HepG2 (cell line): ENCODE measurements at regions not wholly inside any gene's neighbourhood (a gene's known extent, or its start where the extent isn't known, plus 50 kb on each side); places are given as distances from the start of the nearest gene placed in this dataset.

Experiments
- ATAC-seq: fragments of 200-7000 bp; cut with Tn5 transposase; 3 replicates; pipeline ENCODE4 v1.9.1; 2020; ENCODE audit warnings: mild to moderate bottlenecking, moderate library complexity
- BruUV-seq: library from RNA; stranded (reverse); fragments of 400-500 nt; replicated peaks from 2 replicates; lab custom pipeline; 2021; lab: Mats Ljungman, UMichigan
- CTCF ChIA-PET: fragments of 300-600 bp; formaldehyde crosslinking; extraction: SDS; loops from one replicate; lab custom pipeline; 2021; ENCODE audit warnings: low total read pairs, inconsistent platforms, low intra/inter-chr PET ratio; lab: Yijun Ruan, JAX
- POLR2A ChIA-PET: fragments of 350-600 bp; sonication (Branson Sonifier 250); formaldehyde crosslinking; loops from one replicate; lab custom pipeline; 2020; ENCODE audit warnings: antibody characterized with exemption, inconsistent platforms; lab: Yijun Ruan, JAX
- DNase-seq: peaks from one replicate; pipeline ENCODE4 v3.0.0-alpha.2; 2015; ENCODE audit warnings: low spot score
- FAIRE-seq: peaks from 3 replicates; lab custom pipeline; 2011; peaks lifted over from hg19 to GRCh38; lab: Jason Lieb, UNC
- H2AFZ ChIP-seq: one replicate; pipeline ENCODE4 v1.6.1; 2011; ENCODE audit warnings: low read length, inconsistent platforms
- H3K27ac ChIP-seq: fragments of 300-600 bp; 3 replicates; pipeline ENCODE4 v1.8.0; 2011; ENCODE audit warnings: mixed run types, mild to moderate bottlenecking, mixed read lengths, low read length, inconsistent platforms; ENCODE audit not compliant: insufficient read depth; ENCODE audit errors: extremely low read length
- H3K27me3 ChIP-seq, 2 experiments: fragments of 200-600 bp in 1 of 2; 2 replicates in 1 of 2; 3 replicates in 1 of 2; pipeline versions ENCODE4 v1.6.0 to v1.8.0; 2011; ENCODE audit warnings: low read length in 2 of 2, mild to moderate bottlenecking in 2 of 2, moderate library complexity in 2 of 2, inconsistent platforms in 1 of 2; ENCODE audit not compliant: insufficient read depth in 2 of 2, control insufficient read depth in 1 of 2
- H3K36me3 ChIP-seq, 2 experiments: fragments of 200-600 bp in 1 of 2; replicated peaks in 1 of 2; 2 replicates in 1 of 2; 3 replicates in 1 of 2; pipeline versions ENCODE4 v1.5.1 to v1.8.0; 2011; ENCODE audit warnings: low read length in 2 of 2, inconsistent platforms in 1 of 2; ENCODE audit not compliant: insufficient read depth in 2 of 2, control insufficient read depth in 1 of 2
- H3K4me1 ChIP-seq: 2 replicates; pipeline ENCODE4 v1.5.1; 2012; ENCODE audit warnings: low read length, inconsistent platforms; ENCODE audit not compliant: insufficient read depth
- H3K4me2 ChIP-seq: 2 replicates; pipeline ENCODE4 v1.6.0; 2011; ENCODE audit warnings: low read depth, low read length, inconsistent platforms
- H3K4me3 ChIP-seq, 3 experiments: fragments of 200-600 bp in 1 of 3; sonication (generic), shearing (Covaris generic) in 1 of 3; replicated peaks in 1 of 3; 2 replicates each; pipeline ENCODE4 v1.5.1; 2011 to 2016; ENCODE audit warnings: low read length in 3 of 3, inconsistent platforms in 2 of 3, low read depth in 2 of 3, mild to moderate bottlenecking in 2 of 3, control low read depth in 1 of 3, mixed read lengths in 1 of 3; ENCODE audit not compliant: insufficient read depth in 1 of 3
- H3K79me2 ChIP-seq: one replicate; pipeline ENCODE4 v1.6.1; 2011; ENCODE audit warnings: low read length, inconsistent platforms; ENCODE audit not compliant: insufficient read depth
- H3K9ac ChIP-seq: 2 replicates; pipeline ENCODE4 v1.6.0; 2011; ENCODE audit warnings: mild to moderate bottlenecking, low read depth, low read length, inconsistent platforms; ENCODE audit not compliant: insufficient read depth
- H3K9me3 ChIP-seq: 2 replicates; pipeline ENCODE4 v1.5.1; 2012; ENCODE audit warnings: mild to moderate bottlenecking, low read length
- H4K20me1 ChIP-seq: 2 replicates; pipeline ENCODE4 v1.6.0; 2011; ENCODE audit warnings: inconsistent platforms, mild to moderate bottlenecking, low read length, moderate library complexity; ENCODE audit not compliant: insufficient read depth
- ISX ChIP-seq: sonication (generic); formaldehyde crosslinking; conservative IDR thresholded peaks from 2 replicates; pipeline ENCODE4 v1.5.0; 2020; ENCODE audit warnings: missing genetic modification reagents
- MBNL3 ChIP-seq: fragments of 250-450 bp; sonication (Bioruptor Pico); conservative IDR thresholded peaks from 2 replicates; pipeline ENCODE4 v1.8.0; 2022; ENCODE audit warnings: mild to moderate bottlenecking, inconsistent platforms
- MED1 ChIP-seq: sonication (generic); formaldehyde crosslinking; IDR thresholded peaks from 2 replicates; pipeline ENCODE4 v1.4.0; 2020; ENCODE audit warnings: missing genetic modification reagents
- MXI1 ChIP-seq: IDR thresholded peaks from 3 replicates; pipeline ENCODE4 v1.6.1; 2012; ENCODE audit warnings: low read depth, low read length, inconsistent platforms, borderline replicate concordance
- RNF2 ChIP-seq: fragments of 450-650 bp; conservative IDR thresholded peaks from 2 replicates; pipeline ENCODE4 v1.6.1; 2016; ENCODE audit warnings: low read depth
- SOX13 ChIP-seq, 3 experiments: fragments of 450-650 bp in 1 of 3; sonication (generic) in 1 of 3; formaldehyde crosslinking in 1 of 3; IDR thresholded peaks in 2 of 3; conservative IDR thresholded peaks in 1 of 3; 2 replicates each; pipeline versions ENCODE4 v1.5.0 to v1.6.1; 2016 to 2020; ENCODE audit warnings: antibody characterized with exemption in 1 of 3, mild to moderate bottlenecking in 1 of 3, missing compliant biosample characterization in 1 of 3, missing genetic modification reagents in 1 of 3, moderate library complexity in 1 of 3
- ZKSCAN8 ChIP-seq: IDR thresholded peaks from 2 replicates; pipeline ENCODE4 v1.6.1; 2016; ENCODE audit warnings: borderline replicate concordance, missing genetic modification reagents, missing compliant biosample characterization
- ZNF747 ChIP-seq: sonication (generic); formaldehyde crosslinking; IDR thresholded peaks from 2 replicates; pipeline ENCODE4 v1.8.1; 2023; ENCODE audit warnings: missing genetic modification reagents, mild to moderate bottlenecking, borderline replicate concordance
- ZNF780A ChIP-seq: sonication (generic); formaldehyde crosslinking; IDR thresholded peaks from 2 replicates; pipeline ENCODE4 v1.8.0; 2022; ENCODE audit warnings: mild to moderate bottlenecking, missing genetic modification reagents, moderate library complexity
- ZNF781 ChIP-seq: sonication (generic); formaldehyde crosslinking; IDR thresholded peaks from 2 replicates; pipeline ENCODE4 v1.5.1; 2020; ENCODE audit warnings: borderline replicate concordance, mild to moderate bottlenecking, missing genetic modification reagents; ENCODE audit errors: not compliant biosample characterization
- ZNF782 ChIP-seq: sonication (generic); formaldehyde crosslinking; IDR thresholded peaks from 2 replicates; pipeline ENCODE4 v1.4.0; 2020; ENCODE audit warnings: missing genetic modification reagents, mild to moderate bottlenecking, borderline replicate concordance
- WGBS: methylation state at CpG from one replicate; pipeline ENCODE4 v1.1.6; 2017; ENCODE audit warnings: low lambda C conversion rate; 5-methylcytosine and 5-hydroxymethylcytosine counted together
- in situ Hi-C: cut with HindIII; loops from 2 replicates; pipeline ENCODE4 v1.10.0; 2017; ENCODE audit warnings: low pct_unique_long_range_greater_than_20kb; ENCODE audit not compliant: extremely low pct_ligation_motif_present
- intact Hi-C: fragments of 100-400 bp; cut with micrococcal nuclease; formaldehyde crosslinking; loops from one replicate; pipeline ENCODE4 v1.10.0; 2022; ENCODE audit not compliant: unreplicated experiment
- TF ChIP-seq, protein P1 (sequence below): sonication (generic); formaldehyde crosslinking; IDR thresholded peaks from 2 replicates; pipeline ENCODE4 v1.5.1; 2020; ENCODE audit warnings: missing genetic modification reagents, mild to moderate bottlenecking, borderline replicate concordance
- TF ChIP-seq, protein P2 (sequence below): sonication (generic); formaldehyde crosslinking; IDR thresholded peaks from 2 replicates; pipeline ENCODE4 v1.8.0; 2022; ENCODE audit warnings: mild to moderate bottlenecking, missing genetic modification reagents; ENCODE audit not compliant: insufficient replicate concordance
- TF ChIP-seq, protein P3 (sequence below): sonication (generic); formaldehyde crosslinking; IDR thresholded peaks from 2 replicates; pipeline ENCODE4 v1.5.1; 2020; ENCODE audit warnings: mild to moderate bottlenecking, moderate library complexity, missing genetic modification reagents

DNA sequence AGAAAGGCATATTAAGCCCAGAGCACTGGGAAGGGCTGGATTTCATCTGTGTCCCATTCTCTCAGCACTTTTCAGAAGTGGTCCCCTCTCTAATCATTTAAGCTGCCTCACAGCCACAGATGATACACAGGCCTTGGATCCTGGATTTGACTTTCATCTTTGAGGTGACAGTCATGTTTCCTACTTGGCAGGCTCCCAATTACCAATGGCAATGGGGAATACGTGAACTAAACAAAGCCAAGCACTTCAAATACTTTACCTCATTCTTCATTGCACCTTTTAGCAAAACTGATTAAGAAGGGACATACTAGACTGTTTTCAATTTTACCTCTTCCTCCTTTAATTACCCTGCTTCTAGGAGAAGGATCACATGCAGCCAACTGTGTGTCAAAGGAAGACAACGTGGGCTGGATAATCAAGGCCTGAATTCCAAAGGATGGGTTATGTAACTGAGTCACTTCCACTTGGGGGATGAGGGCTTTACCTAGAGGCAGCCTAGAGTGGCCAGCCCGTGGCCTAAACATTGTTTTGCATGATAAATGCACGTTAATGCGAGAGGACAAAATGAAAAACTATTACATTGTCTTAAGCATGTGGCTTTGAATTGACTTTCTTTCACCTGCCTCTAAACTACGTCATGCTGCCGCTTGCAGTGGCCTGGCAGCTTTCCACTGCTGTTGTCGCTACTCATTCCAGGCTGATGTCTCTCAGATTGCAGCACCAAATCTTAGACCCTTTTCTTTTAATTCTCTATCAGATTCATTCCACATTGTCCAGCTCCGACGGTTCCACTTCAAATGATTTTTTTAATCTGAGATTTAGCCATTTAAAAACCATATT, 95.0 kb downstream of the KCTD12 start:
- Histone ChIP-seq H3K4me2 (no peak overlapping the region), H3K79me2 (no peaks in the 10 kb centered on the region), H2AFZ (no peak overlapping the region), H3K36me3 (no peaks in the 10 kb centered on the region), H3K4me3 (no peak overlapping the region), H3K9ac (no peak overlapping the region), H3K27me3 (no peaks in the 10 kb centered on the region), H3K27ac (no peak overlapping the region), H3K9me3 (no peaks in the 10 kb centered on the region), H3K4me1 (no peaks in the 10 kb centered on the region), H4K20me1 (no peaks in the 10 kb centered on the region)
- ChIA-PET POLR2A (no interaction called here), CTCF (no interaction called here)
- no peak for ATAC-seq
- intact Hi-C loops (no loop called here), in situ Hi-C loops (no loop called here)
- no peak for DNase-seq
- no peak for FAIRE-seq
- 13% methylated on average over 10 of the region's 10 CpGs for WGBS
- BruUV-seq = no TSS peak
- TF ChIP-seq ZNF780A (no peak), RNF2 (no peak), ZNF781 (CRISPR knock-in tag) (no peak), SOX13 (IDR thresholded peaks at IDR 0.05) (no peak), SOX13 (CRISPR knock-in tag; conservative IDR thresholded peaks at IDR 0.05 in 1 of 2, IDR thresholded peaks at IDR 0.05 in 1 of 2) (no peak), MED1 (no peak), ISX (CRISPR knock-in tag) (no peak), MXI1 (no peak), ZNF782 (CRISPR knock-in tag) (no peak), MBNL3 (CRISPR knock-in tag) (no peak), ZNF747 (CRISPR knock-in tag) (no peak), ZKSCAN8 (CRISPR knock-in tag) (no peak)
- TF ChIP-seq, protein P1, sequence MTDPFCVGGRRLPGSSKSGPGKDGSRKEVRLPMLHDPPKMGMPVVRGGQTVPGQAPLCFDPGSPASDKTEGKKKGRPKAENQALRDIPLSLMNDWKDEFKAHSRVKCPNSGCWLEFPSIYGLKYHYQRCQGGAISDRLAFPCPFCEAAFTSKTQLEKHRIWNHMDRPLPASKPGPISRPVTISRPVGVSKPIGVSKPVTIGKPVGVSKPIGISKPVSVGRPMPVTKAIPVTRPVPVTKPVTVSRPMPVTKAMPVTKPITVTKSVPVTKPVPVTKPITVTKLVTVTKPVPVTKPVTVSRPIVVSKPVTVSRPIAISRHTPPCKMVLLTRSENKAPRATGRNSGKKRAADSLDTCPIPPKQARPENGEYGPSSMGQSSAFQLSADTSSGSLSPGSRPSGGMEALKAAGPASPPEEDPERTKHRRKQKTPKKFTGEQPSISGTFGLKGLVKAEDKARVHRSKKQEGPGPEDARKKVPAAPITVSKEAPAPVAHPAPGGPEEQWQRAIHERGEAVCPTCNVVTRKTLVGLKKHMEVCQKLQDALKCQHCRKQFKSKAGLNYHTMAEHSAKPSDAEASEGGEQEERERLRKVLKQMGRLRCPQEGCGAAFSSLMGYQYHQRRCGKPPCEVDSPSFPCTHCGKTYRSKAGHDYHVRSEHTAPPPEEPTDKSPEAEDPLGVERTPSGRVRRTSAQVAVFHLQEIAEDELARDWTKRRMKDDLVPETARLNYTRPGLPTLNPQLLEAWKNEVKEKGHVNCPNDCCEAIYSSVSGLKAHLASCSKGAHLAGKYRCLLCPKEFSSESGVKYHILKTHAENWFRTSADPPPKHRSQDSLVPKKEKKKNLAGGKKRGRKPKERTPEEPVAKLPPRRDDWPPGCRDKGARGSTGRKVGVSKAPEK (CRISPR knock-in tag) = no peak
- TF ChIP-seq, protein P2, sequence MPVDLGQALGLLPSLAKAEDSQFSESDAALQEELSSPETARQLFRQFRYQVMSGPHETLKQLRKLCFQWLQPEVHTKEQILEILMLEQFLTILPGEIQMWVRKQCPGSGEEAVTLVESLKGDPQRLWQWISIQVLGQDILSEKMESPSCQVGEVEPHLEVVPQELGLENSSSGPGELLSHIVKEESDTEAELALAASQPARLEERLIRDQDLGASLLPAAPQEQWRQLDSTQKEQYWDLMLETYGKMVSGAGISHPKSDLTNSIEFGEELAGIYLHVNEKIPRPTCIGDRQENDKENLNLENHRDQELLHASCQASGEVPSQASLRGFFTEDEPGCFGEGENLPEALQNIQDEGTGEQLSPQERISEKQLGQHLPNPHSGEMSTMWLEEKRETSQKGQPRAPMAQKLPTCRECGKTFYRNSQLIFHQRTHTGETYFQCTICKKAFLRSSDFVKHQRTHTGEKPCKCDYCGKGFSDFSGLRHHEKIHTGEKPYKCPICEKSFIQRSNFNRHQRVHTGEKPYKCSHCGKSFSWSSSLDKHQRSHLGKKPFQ = no peak
- TF ChIP-seq, protein P3, sequence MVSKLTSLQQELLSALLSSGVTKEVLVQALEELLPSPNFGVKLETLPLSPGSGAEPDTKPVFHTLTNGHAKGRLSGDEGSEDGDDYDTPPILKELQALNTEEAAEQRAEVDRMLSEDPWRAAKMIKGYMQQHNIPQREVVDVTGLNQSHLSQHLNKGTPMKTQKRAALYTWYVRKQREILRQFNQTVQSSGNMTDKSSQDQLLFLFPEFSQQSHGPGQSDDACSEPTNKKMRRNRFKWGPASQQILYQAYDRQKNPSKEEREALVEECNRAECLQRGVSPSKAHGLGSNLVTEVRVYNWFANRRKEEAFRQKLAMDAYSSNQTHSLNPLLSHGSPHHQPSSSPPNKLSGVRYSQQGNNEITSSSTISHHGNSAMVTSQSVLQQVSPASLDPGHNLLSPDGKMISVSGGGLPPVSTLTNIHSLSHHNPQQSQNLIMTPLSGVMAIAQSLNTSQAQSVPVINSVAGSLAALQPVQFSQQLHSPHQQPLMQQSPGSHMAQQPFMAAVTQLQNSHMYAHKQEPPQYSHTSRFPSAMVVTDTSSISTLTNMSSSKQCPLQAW (CRISPR knock-in tag) = no peak
